ENCODE measurements at regions not wholly inside any gene's neighbourhood (a gene's known extent, or its start where the extent isn't known, plus 50 kb on each side); places are given as distances from the start of the nearest gene placed in this dataset.
"Not testable (repeated sequence)": the region's sequence is repeated elsewhere in the genome, so short reads cannot be mapped to it uniquely, and the experiment has no call there.

DNA sequence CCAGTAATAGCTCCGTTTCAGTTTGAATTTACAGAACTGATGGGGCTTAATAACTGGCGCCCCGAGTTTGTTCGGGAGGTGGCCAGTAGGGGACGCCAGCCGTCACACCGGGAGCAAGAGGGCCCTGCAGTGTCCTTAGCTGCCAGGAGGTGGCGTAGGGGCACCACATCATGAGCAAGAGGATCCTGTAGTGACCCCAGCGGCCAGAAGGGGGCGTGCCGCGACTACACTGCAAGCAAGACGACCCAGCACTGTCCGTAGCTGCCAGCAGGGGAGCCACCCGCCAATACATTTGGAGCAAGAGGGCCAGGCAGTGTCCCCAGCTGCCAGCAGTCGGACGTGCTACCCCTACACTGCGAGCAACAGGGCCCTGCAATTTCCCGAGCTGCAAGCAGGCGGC lies 663.7 kb upstream of the B3GAT1 start:
- no peak for DNase-seq

DNA sequence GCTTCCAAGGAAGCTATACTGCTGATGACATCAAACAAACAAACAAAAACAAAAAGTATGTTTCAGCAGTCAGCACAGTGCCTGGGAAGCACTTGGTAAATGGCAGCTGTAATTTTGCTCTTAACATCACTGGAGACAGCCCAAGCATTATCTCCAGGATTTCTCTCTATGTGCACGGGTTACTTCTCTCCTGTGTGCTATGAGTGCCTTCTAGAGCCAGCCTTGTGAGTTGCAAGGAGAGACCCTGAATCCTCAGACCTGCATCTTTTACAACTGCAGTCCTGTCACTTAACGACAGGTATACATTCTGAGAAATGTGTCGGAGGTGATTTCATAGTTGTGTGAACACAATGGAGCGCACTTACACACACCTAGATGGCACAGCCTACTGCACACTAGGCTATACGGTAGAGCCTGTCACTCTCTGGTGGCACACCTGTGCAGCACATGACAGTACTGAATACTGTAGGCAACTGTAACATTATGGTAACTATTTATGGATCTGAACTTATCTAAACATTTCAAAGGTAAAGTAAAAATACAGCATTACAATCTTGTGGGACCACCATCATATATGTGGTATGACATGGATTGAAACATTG lies 662.5 kb upstream of the B3GAT1 start:
- no peak for DNase-seq

DNA sequence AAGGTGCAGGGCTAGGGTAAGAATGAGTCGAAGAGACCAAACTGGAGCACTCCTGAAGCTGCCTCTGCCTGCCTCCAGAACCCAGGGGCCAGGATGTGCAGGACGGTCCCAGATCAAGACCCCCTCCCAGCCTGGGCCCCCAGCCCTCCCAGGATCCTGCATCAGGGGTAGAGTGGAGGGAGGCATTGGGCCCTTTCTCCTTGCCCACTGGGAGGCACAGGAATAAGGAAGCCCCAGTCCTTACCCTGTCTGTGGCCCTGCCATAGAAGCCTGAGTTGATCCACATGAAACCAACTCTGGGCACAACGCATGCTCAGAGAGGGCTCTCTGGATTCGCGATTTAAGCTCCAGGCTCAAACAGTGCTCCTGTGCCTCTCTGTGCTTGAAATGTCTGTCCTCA lies 661.8 kb upstream of the B3GAT1 start:
- DNase-seq: no peak

DNA sequence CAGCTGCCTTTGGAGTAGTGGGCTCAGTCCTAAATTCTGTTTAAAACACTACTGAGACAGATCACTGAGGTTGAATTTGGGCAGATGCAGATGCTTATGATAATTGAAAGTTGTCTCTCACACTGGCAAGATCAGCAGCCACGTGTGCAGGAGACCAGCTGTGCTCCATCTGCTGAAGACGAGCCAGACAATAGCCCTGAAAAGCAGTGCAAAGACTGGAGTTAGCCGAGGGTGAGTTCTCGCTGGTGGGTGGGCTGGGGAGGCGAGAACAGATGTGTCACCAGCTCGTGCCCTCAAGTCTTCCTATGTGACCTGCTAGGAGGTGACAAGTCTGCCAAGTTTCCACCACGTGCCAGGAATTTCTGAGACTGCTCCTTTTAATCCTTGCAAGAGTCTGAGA lies 661.3 kb upstream of the B3GAT1 start:
- DNase-seq: no peak

DNA sequence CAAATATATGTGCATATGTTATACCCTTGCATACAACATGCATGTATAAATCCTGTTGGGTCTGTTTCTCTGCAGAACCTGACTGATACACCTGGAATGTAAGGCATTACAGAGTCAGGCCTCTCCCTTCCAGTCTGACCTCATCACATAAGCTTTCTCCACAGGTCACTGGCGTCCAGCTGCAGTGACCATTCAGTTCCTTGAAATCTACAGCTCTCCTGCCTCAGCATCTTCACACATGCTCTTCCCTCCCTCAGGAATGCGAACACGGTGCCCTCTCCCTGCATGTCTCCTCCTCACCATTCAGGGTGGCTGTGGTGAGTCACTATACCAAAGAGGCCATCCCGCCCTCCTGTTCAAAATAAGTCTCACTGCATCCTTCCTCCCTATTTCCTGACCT lies 657.8 kb upstream of the B3GAT1 start:
- DNase-seq: no peak

DNA sequence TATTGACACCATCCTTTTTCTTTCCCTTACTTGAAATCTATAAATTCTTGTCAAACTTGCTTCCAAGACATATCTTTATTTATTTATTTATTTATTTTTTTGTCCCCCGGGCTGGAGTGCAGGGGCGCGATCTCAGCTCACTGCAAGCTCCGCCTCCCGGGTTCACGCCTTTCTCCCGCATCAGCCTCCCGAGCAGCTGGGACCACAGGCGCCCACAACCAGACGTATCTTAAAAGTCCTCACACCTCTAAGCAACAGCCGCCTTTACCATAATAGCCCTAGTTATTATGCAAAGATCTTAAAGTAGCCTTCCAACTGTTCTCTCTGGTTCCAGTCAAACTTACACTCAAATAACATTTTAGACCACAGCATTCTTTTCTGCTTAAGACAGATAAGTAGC lies 657.0 kb upstream of the B3GAT1 start:
- DNase-seq: no peak

DNA sequence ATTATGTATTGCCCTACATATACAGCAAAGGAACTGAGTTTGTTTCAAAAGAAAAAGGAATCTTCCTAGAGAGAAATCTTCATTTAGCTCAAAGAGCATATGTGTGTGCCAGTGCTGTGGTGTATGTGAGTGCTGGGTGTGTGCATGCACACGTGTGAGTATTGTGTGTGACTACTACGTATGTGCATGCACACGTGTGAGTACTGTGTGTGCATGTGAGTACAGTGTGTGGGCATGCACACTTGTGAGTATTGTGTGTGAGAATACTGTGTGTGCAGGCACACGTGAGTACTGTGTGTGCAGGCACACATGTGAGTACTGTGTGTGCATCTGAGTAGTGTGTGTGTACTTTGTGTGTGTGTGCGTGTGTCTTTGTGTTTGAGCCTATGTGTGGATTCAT lies 651.0 kb upstream of the B3GAT1 start:
- DNase-seq: no peak

DNA sequence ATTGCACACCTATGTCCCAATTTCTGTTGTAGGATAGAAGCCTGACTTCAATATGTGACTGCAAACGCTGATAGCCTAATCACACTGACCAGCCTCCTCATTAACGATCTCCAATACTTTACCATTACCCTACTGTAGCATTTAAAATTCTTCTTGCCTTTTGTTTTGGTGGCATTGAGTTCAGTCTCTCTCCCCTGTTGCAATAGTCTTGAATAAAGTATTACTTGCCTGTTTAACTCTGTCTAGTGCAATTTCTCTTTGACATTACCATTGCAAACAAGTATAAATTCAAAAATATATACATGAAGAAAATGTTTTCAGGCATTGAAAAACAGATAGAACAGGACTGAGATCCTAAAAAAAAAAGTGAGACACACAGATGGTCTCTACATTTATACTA lies 649.1 kb upstream of the B3GAT1 start:
- DNase-seq: no peak

DNA sequence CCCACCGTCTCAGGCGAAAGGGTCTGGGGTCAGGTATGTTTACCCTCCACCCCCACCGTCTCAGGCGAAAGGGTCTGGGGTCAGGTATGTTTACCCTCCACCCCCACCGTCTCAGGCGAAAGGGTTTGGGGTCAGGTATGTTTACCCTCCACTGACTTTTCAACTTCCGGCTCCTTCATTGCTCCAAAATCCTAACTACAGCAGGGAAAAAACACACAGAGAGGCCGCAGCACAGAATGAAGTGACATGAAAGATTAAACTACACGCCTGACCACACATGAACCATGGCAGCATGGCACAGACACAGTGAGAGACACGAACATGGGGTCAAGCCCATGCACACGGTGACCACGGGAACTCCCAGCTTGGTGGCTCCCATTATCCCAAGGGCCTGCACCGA lies 634.9 kb upstream of the B3GAT1 start:
- DNase-seq: no peak

DNA sequence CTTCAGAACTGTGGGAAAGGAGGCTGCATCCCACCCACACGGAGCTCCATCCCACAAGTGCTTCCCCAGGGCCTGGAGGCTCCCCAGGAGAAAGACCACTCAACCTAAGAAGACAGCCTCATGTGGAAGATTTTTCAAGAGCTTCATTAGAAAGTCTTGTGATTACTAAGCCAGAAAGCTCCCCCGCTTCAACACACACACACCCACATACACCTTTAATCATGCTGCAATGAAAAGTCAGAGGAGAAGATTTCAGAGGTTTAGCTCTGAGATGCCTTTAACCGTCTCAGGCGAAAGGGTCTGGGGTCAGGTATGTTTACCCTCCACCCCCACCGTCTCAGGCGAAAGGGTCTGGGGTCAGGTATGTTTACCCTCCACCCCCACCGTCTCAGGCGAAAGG lies 634.5 kb upstream of the B3GAT1 start:
- no peak for DNase-seq

DNA sequence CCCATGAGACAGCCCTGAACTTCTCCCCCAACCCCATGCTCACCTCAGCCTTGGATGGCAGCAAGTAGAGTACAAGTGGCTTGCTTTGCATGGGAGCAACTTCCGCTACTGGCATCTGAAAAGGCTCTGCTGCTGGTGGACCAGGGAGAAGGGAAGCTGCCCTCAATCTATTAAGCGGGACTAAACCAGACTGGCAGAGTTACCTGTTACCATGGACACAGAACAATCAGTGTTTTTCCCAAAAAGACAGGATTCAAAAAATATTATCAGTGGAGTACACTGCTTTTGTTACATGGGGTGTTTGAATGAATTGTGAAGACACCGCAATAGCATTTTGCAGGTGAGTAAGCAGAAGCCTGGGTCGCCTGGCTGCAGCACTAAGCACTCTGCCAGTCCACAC lies 631.4 kb upstream of the B3GAT1 start:
- DNase-seq: no peak

DNA sequence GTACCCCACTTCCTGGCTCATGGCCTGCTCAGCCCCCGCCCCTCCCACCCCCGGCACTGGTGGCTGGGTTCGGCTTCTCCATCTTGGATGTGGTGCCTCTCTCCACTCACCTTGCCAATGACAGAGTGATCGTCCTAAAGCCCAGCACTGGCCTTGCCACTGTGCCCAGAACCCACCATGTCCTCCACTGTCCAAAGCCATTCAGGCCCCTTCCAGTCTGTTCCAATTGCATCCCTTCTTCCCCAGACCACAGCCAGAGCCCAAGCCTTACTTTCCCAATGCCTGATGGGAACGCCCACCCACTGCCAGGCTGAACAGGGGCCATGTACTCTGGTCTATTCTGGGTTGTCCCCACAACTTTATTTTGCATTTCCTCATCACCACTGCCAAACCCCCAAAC lies 625.8 kb upstream of the B3GAT1 start:
- DNase-seq: no peak

DNA sequence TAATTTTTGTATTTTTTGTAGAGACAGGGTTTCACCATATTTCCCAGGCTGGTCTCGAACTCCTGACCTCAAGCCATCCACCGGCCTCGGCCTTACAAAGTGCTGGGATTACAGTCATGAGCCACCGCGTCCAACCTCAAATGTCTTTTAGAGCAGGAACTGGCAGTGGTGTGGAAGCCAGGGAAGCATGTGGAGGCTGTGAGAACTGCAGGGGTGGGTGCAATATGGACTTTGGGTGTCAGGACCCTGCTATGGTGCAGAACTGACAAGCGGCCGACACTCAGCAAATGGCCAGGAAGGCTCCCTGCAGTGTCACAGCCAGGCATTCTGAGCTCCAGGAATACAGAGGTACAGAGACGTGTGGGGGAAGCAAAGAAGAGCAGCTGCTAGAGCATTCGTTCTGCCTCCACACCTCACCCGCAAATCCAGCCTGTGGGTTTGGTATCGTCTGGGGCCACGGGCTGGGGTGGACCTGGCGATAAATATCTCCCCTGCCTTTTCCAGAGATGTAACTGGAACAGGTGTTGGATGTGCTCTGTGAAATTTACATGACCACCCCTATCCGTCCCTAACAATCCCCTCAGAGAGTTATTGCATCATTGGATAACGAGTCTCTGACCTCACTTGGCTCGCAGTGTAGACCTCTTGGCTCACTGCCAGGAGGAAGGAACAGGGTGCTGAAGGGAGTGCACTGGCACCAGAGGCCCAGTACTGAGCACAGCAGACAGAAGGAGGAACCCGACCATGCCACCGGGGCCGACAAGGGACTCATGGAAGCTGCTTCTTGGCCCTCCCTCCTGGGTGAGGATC lies 624.7 kb upstream of the B3GAT1 start:
- no peak for DNase-seq

DNA sequence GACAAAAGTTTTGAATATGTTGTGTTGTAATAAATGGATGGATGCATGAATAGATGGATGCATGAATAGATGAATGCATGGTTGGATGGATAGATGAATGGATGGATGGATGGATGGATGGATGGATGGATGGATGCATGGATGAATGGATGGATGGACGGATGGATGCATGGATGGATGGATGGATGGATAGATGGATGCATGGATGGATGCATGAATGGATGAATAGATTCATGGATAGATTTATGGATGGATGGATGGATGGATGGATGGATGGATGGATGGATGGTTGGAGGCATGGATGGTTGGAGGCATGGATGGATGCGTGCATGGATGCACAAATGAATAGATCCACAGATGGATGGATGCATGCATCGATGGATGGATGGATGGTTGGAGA lies 623.2 kb upstream of the B3GAT1 start:
- no peak for DNase-seq

DNA sequence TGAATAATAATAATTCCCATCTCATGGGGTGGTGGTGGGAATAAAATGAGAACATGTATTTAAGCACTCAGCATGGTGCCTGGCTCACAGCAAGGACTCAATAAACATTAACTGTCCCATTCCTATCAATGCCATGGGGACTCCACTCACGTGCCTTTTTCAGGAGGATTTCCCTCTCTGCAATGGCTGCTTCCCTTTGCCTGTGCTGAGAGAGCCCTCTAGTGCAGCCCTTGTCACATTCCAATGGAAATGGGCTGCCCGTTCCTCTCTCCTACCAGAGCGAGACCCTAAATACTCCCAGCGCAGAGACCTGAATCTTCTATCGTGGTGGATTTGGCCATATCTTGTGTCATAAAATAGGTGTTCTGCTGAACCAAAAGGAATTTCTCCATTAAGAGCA lies 621.5 kb upstream of the B3GAT1 start:
- DNase-seq: no peak

DNA sequence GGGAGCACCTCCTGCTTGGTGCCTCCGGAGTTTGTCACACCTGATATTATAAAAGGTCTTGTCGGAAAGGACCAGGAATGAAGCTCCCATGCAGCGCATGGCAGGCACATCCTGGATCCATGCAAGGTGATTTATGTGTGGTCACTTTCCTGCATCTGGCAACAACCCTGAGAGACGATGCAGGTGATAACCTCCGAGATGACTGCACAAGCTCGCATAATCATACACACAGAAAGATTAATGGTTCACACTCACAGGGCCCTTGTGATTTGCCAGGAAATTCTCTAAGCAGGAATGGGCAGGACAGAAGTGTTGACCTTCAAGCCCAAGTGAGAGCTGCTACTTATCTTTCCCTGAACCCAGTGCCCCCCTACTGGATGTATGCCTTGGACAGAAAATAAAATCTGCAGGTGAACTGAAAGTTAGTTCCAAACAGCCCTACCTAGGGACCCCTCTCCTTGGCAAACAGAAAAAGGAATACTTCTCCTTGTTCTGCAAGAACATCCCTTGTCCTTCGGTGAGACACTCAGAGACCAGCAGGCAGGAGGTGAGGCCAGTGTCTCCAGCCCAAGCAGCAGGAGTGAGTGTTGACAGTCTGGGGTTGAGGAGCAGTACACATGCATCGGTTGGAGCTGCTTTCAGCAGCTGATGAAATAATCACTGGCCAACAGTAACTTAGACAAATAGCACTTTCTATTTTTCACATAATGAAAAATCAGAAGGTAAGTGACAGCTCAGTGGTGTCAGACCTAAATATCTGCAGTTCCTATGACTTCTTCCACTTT lies 619.4 kb upstream of the B3GAT1 start:
- no peak for DNase-seq

DNA sequence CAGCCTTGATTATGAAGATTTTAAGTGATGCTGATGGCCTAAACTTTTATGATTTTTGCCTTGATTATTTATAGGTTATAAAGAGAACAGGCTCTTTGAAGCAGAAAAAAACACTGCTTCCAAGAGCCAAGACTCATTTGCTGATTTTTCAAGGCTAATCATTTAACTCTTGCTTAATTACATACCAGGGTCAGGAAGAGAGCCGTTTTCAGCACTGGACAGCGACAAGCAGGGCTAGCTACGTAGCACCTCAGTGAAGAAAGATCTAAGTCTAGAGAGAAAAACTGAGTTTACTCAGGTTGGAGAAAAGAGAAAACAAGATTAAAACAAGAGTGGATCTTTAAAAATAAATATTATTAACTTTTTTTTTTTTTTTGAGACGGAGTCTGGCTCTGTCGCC lies 615.4 kb upstream of the B3GAT1 start:
- no peak for DNase-seq

DNA sequence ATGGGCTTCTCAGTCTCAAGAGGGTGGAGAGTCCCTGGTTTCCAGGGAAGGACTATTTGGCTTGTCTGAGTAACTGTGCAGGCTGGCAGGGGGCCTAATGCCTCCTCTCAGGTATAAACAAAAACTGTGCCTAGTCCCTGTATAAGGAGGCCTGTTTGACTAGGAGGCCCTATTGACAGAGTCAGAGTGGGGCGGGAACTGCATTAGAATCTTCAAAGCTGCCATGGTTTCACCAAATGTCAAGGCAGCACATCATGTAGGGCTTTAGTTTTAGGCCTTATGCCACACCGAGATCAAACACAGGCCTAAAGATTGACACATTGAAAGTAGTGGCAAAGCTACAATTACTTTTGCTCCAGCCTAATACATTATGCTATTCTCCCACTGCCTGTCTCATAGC lies 611.5 kb upstream of the B3GAT1 start:
- DNase-seq: no peak

DNA sequence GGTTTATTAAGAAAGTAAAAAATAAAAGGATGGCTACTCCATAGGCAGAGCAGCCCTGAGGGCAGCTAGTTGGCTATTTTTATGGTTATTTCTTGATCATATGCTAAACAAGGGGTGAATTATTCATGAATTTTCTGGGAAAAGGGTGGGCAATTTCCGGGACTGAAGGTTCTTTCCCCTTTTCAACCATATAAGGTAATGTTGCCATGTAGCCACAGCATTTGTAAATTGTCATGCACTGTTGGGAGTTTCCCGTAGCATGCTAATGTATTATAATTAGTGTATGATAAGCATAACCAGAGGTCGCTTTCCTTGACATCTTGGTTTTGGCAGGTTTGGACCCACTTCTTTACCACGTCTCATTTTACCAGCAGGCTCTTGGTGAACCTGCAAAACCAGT lies 610.4 kb upstream of the B3GAT1 start:
- DNase-seq: no peak

DNA sequence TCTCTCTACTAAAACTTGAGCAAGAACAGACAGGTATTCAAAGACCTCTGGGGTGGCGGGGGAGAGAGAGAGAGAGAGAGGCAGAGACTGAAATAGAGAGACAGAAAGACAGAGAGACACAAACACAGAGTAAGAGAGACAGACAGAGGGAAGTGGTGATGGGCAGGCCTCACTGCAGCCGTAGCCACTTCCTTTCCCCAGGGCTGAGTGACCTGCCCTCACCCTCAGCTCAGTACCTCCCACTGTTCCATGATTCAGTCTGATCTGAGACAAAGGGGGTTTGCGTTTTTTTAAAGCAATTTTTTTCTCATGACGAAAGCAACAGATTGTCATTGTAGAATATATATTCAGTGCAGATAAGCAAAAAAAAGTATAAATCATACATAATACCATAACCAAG lies 607.9 kb upstream of the B3GAT1 start:
- no peak for DNase-seq

DNA sequence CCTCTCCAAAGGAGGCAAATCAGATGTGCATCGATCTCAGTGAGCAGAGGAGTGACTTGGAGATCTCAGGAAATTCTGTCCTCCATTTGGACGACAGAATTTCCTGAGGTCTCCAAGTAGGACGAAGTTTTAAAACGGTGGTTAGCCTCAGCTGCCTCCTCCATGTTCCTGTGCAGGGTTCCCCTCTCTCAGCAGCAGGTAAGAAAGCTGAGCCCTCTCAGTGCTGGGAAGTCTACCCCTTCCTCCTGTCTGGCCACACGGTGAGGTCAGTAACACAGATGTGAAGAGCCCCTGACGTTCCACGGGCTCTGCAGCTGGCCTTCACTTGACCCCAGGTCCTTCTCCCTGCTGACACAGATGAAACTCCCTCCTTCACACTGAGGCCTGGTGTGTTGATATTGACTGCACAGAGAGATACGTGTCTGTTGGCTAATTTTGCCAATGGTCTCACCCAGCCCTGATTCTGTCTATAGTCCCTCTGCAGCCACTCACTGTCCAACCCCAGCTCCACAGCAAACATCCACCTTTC lies 607.4 kb upstream of the B3GAT1 start:
- no peak for DNase-seq

DNA sequence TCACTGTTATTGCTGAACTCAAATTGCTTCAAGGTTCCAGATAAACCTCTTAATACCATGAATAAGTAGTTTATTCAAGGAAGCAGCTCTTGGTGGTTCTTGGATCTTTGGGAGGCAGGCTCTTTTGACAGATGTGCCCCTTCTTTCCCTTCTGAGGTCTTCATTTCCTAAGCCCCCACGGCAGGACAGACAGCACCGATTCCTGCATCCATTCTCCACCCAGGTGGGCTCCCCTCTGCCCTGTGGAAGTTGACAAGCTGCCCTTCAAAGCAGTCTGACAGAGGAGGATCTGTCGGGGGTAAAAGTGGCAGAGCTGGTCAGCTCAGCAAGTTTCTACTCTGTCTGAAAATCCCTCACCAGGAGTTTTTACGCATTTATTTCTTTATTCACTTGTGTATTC lies 605.3 kb upstream of the B3GAT1 start:
- no peak for DNase-seq

DNA sequence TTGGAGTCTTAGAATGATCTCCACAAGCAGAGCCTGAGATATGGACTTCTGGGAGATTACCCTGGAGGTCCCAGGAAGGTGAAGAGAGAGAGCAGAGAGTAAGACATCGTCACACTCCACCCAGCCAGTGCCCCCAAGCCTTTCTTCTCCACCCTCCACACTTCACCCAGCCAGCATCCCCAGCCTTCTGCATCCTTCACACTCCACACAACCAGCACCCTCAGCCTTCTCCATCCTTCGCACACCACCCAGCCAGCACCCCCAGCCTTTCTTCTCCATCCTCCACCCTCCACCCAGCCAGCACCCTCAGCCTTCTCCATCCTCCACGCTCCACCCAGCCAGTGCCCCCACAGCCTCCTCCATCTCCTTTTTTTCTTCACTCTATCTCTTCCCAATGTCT lies 603.9 kb upstream of the B3GAT1 start:
- no peak for DNase-seq

DNA sequence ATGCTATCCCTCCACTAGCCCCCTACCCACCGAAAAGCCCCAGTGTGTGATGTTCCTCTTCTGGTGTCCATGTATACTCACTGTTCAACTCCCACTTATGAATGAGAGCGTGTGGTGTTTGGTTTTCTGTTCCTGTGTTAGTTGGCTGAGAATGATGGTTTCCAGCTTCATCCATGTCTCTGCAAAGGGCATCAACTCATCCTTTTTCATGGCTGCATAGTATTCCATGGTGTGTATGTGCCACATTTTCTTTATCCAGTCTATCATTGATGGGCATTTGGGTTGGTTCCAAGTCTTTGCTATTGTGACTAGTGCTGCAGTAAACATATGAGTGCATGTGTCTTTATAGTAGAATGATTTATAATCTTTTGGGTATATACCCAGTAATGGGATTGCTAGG lies 599.3 kb upstream of the B3GAT1 start:
- DNase-seq: not testable (repeated sequence)
